Esophagus muscularis mucosa (tissue), 3 donors: ENCODE measurements at regions not wholly inside any gene's neighbourhood (a gene's known extent, or its start where the extent isn't known, plus 50 kb on each side); places are given as distances from the start of the nearest gene placed in this dataset.

Experiments
- CTCF ChIP-seq, 3 experiments: fragments of 200-600 bp in 2 of 3; fragments of 450-650 bp in 1 of 3; sonication (generic) in 2 of 3; IDR thresholded peaks; one replicate each; pipeline ENCODE4 v1.5.1; 2017 to 2019; ENCODE audit warnings: antibody characterized with exemption in 3 of 3, mild to moderate bottlenecking in 2 of 3, moderate library complexity in 1 of 3
- EP300 ChIP-seq: sonication (generic); formaldehyde crosslinking; IDR thresholded peaks from one replicate; pipeline ENCODE4 v1.6.1; 2017; ENCODE audit warnings: antibody characterized with exemption

- TF ChIP-seq CTCF (IDR thresholded peaks at IDR 0.05) (no peak), EP300 (no peak)
These were observed 461.4 kb upstream of the ST8SIA4 start for GRCh38 chr5:101364469-101364868.
